M059J (cell line): ENCODE measurements at regions not wholly inside any gene's neighbourhood (a gene's known extent, or its start where the extent isn't known, plus 50 kb on each side); places are given as distances from the start of the nearest gene placed in this dataset.
"Not testable (repeated sequence)": the region's sequence is repeated elsewhere in the genome, so short reads cannot be mapped to it uniquely, and the experiment has no call there.

Experiments used
- DNase-seq: peaks from one replicate; pipeline ENCODE4 v3.0.0-alpha.2; 2012; ENCODE audit warnings: low read depth

- no peak for DNase-seq
These were observed 217.1 kb upstream of the SPRY2 start for GRCh38 chr13:80558074-80558473.

GRCh38 chr13:80555796-80556678 is 215.1 kb upstream of the SPRY2 start:
- no peak for DNase-seq

- no peak for DNase-seq
These were observed 212.0 kb upstream of the SPRY2 start for GRCh38 chr13:80552851-80553440.

- DNase-seq = no peak
These were observed 210.9 kb upstream of the SPRY2 start for GRCh38 chr13:80551650-80552497.

- no peak for DNase-seq
These were observed 210.1 kb upstream of the SPRY2 start for GRCh38 chr13:80550971-80551441.

- no peak for DNase-seq
These were observed 208.0 kb upstream of the SPRY2 start for GRCh38 chr13:80548915-80549314.

- DNase-seq = no peak
These were observed 207.2 kb upstream of the SPRY2 start for GRCh38 chr13:80547885-80548825.

- no peak for DNase-seq
These were observed 206.4 kb upstream of the SPRY2 start for GRCh38 chr13:80547341-80547740.

- no peak for DNase-seq
These were observed 192.2 kb upstream of the SPRY2 start for GRCh38 chr13:80533175-80533574.

- no peak for DNase-seq
These were observed 190.0 kb upstream of the SPRY2 start for GRCh38 chr13:80530902-80531301.

- DNase-seq = no peak
These were observed 189.3 kb upstream of the SPRY2 start for GRCh38 chr13:80530191-80530590.

GRCh38 chr13:80529734-80530133 is 188.8 kb upstream of the SPRY2 start:
- DNase-seq = no peak

- no peak for DNase-seq
These were observed 187.8 kb upstream of the SPRY2 start for GRCh38 chr13:80528733-80529132.

GRCh38 chr13:80527400-80527799 is 186.5 kb upstream of the SPRY2 start:
- DNase-seq = no peak

- no peak for DNase-seq
These were observed 183.7 kb upstream of the SPRY2 start for GRCh38 chr13:80524447-80525215.

GRCh38 chr13:80523134-80523533 is 182.2 kb upstream of the SPRY2 start:
- no peak for DNase-seq

GRCh38 chr13:80522463-80522862 is 181.5 kb upstream of the SPRY2 start:
- not testable (repeated sequence) for DNase-seq

- no peak for DNase-seq
These were observed 176.0 kb upstream of the SPRY2 start for GRCh38 chr13:80516818-80517348.

GRCh38 chr13:80515296-80515695 is 174.4 kb upstream of the SPRY2 start:
- DNase-seq = no peak

GRCh38 chr13:80513196-80513595 is 172.3 kb upstream of the SPRY2 start:
- DNase-seq = no peak
